ENCODE measurements at regions not wholly inside any gene's neighbourhood (a gene's known extent, or its start where the extent isn't known, plus 50 kb on each side); places are given as distances from the start of the nearest gene placed in this dataset.

- TF ChIP-seq POLR2A (IDR thresholded peaks at IDR 0.05; ENCODE audit: low read depth, low read length) (no peak), TAF1 (IDR thresholded peaks at IDR 0.05; ENCODE audit: borderline replicate concordance, low read depth, low read length) (no peak), POLR2AphosphoS5 (IDR thresholded peaks at IDR 0.05; ENCODE audit: low read depth, low read length) (no peak)
Measured at GRCh38 chr4:75325318-75325979, 188.8 kb downstream of the RCHY1 start.

Data from GM12892 (cell line).